Keratinocyte (primary cell): ENCODE measurements at regions not wholly inside any gene's neighbourhood (a gene's known extent, or its start where the extent isn't known, plus 50 kb on each side); places are given as distances from the start of the nearest gene placed in this dataset.

ENCODE experiments used
- EZH2 ChIP-seq: IDR thresholded peaks from one replicate; pipeline ENCODE4 v1.6.1; 2012; ENCODE audit warnings: inconsistent platforms, mild to moderate bottlenecking, low read length, moderate library complexity
- TF ChIP-seq, protein P1 (sequence below), 3 experiments: IDR thresholded peaks in 1 of 3; conservative IDR thresholded peaks in 1 of 3; optimal IDR thresholded peaks in 1 of 3; 2 replicates in 2 of 3; 3 replicates in 1 of 3; pipeline versions ENCODE3 to v1.5.1; 2011; ENCODE audit warnings: low read length in 3 of 3, mild to moderate bottlenecking in 3 of 3, moderate library complexity in 2 of 3, control low read depth in 1 of 3, inconsistent platforms in 1 of 3; ENCODE audit not compliant: insufficient read depth in 2 of 3; ENCODE audit errors: extremely low read depth in 1 of 3

DNA sequence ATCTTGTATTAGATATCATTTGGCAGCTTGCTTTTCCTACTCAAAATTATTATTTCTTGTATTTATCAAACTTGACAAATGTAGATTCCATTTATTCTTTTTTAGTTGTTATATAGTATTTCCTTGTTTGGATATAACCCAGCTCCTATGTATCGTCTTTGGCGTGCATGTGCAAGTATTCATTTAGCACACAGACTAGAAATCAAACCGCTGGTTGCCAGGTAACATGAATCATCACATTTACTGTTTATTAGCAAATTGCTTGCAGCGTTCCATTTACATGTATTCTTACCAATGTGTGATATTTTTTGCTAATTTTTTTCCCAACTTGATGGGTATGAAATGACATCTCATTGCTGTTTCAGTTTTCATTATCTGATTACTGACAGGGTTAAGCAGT, 2089.7 kb upstream of the CELF4 start:
- TF ChIP-seq, protein P1, sequence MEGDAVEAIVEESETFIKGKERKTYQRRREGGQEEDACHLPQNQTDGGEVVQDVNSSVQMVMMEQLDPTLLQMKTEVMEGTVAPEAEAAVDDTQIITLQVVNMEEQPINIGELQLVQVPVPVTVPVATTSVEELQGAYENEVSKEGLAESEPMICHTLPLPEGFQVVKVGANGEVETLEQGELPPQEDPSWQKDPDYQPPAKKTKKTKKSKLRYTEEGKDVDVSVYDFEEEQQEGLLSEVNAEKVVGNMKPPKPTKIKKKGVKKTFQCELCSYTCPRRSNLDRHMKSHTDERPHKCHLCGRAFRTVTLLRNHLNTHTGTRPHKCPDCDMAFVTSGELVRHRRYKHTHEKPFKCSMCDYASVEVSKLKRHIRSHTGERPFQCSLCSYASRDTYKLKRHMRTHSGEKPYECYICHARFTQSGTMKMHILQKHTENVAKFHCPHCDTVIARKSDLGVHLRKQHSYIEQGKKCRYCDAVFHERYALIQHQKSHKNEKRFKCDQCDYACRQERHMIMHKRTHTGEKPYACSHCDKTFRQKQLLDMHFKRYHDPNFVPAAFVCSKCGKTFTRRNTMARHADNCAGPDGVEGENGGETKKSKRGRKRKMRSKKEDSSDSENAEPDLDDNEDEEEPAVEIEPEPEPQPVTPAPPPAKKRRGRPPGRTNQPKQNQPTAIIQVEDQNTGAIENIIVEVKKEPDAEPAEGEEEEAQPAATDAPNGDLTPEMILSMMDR (optimal IDR thresholded peaks at IDR 0.05 in 1 of 3, IDR thresholded peaks at IDR 0.05 in 1 of 3, conservative IDR thresholded peaks at IDR 0.05 in 1 of 3; ENCODE audit: extremely low read depth in 1 of 3, insufficient read depth in 2 of 3, low read length in 3 of 3) = no peak
- TF ChIP-seq EZH2 = no peak
